ENCODE measurements at regions not wholly inside any gene's neighbourhood (a gene's known extent, or its start where the extent isn't known, plus 50 kb on each side); places are given as distances from the start of the nearest gene placed in this dataset.
"Not testable (repeated sequence)": the region's sequence is repeated elsewhere in the genome, so short reads cannot be mapped to it uniquely, and the experiment has no call there.

GRCh38 chr16:77041468-77041867, 149.5 kb upstream of the MON1B start:
- no peak overlapping the region for H3K4me3 ChIP-seq (ENCODE audit: low read depth, low read length)
- DNase-seq (ENCODE audit: low read depth): no peak

- DNase-seq (ENCODE audit: low read depth): peak; percentile 1
- no peak overlapping the region for H3K4me3 ChIP-seq (ENCODE audit: low read depth, low read length)
Measured at GRCh38 chr16:77043076-77043475, 147.9 kb upstream of the MON1B start.

- no peak for DNase-seq (ENCODE audit: low read depth)
- no peak overlapping the region for H3K4me3 ChIP-seq (ENCODE audit: low read depth, low read length)
Measured at GRCh38 chr16:77046206-77046605, 144.8 kb upstream of the MON1B start.

GRCh38 chr16:77048085-77048484, 142.9 kb upstream of the MON1B start:
- DNase-seq (ENCODE audit: low read depth): no peak
- no peak overlapping the region for H3K4me3 ChIP-seq (ENCODE audit: low read depth, low read length)

- DNase-seq (ENCODE audit: low read depth): no peak
- no peak overlapping the region for H3K4me3 ChIP-seq (ENCODE audit: low read depth, low read length)
Measured at GRCh38 chr16:77049577-77049976, 141.4 kb upstream of the MON1B start.

- not testable (repeated sequence) for DNase-seq (ENCODE audit: low read depth); H3K4me3 ChIP-seq (ENCODE audit: low read depth, low read length)
Measured at GRCh38 chr16:77056597-77056996, 134.4 kb upstream of the MON1B start.

GRCh38 chr16:77057161-77057774, 133.7 kb upstream of the MON1B start:
- DNase-seq (ENCODE audit: low read depth): no peak
- H3K4me3 ChIP-seq (ENCODE audit: low read depth, low read length): no peak overlapping the region

- no peak overlapping the region for H3K4me3 ChIP-seq (ENCODE audit: low read depth, low read length)
- no peak for DNase-seq (ENCODE audit: low read depth)
Measured at GRCh38 chr16:77059446-77059845, 131.5 kb upstream of the MON1B start.

- no peak overlapping the region for H3K4me3 ChIP-seq (ENCODE audit: low read depth, low read length)
- no peak for DNase-seq (ENCODE audit: low read depth)
Measured at GRCh38 chr16:77060614-77061013, 130.4 kb upstream of the MON1B start.

- DNase-seq (ENCODE audit: low read depth): no peak
- H3K4me3 ChIP-seq (ENCODE audit: low read depth, low read length): no peak overlapping the region
Measured at GRCh38 chr16:77062878-77063675, 127.9 kb upstream of the MON1B start.

- no peak overlapping the region for H3K4me3 ChIP-seq (ENCODE audit: low read depth, low read length)
- DNase-seq (ENCODE audit: low read depth): no peak
Measured at GRCh38 chr16:77063676-77064016, 127.3 kb upstream of the MON1B start.

GRCh38 chr16:77064037-77064436, 127.0 kb upstream of the MON1B start:
- no peak overlapping the region for H3K4me3 ChIP-seq (ENCODE audit: low read depth, low read length)
- DNase-seq (ENCODE audit: low read depth): no peak

GRCh38 chr16:77066896-77067496, 124.0 kb upstream of the MON1B start:
- no peak for DNase-seq (ENCODE audit: low read depth)

GRCh38 chr16:77067900-77068299, 123.1 kb upstream of the MON1B start:
- DNase-seq (ENCODE audit: low read depth): no peak
- H3K4me3 ChIP-seq (ENCODE audit: low read depth, low read length): no peak overlapping the region

More at GRCh38 chr16:77066896-77067496, 124.0 kb upstream of the MON1B start:
- H3K4me3 ChIP-seq (ENCODE audit: low read depth, low read length): no peak overlapping the region

GRCh38 chr16:77068402-77068801, 122.6 kb upstream of the MON1B start:
- no peak overlapping the region for H3K4me3 ChIP-seq (ENCODE audit: low read depth, low read length)
- DNase-seq (ENCODE audit: low read depth): no peak

GRCh38 chr16:77069929-77070328, 121.1 kb upstream of the MON1B start:
- no peak for DNase-seq (ENCODE audit: low read depth)
- no peak overlapping the region for H3K4me3 ChIP-seq (ENCODE audit: low read depth, low read length)

- no peak for DNase-seq (ENCODE audit: low read depth)
- no peak overlapping the region for H3K4me3 ChIP-seq (ENCODE audit: low read depth, low read length)
Measured at GRCh38 chr16:77070683-77071082, 120.3 kb upstream of the MON1B start.

GRCh38 chr16:77076839-77077238, 114.2 kb upstream of the MON1B start:
- DNase-seq (ENCODE audit: low read depth): no peak
- no peak overlapping the region for H3K4me3 ChIP-seq (ENCODE audit: low read depth, low read length)

GRCh38 chr16:77077256-77077922, 113.6 kb upstream of the MON1B start:
- no peak for DNase-seq (ENCODE audit: low read depth)
- no peak overlapping the region for H3K4me3 ChIP-seq (ENCODE audit: low read depth, low read length)

- H3K4me3 ChIP-seq (ENCODE audit: low read depth, low read length): no peak overlapping the region
- DNase-seq (ENCODE audit: low read depth): no peak
Measured at GRCh38 chr16:77085981-77086380, 105.0 kb upstream of the MON1B start.
